K562 (cell line): ENCODE measurements at regions not wholly inside any gene's neighbourhood (a gene's known extent, or its start where the extent isn't known, plus 50 kb on each side); places are given as distances from the start of the nearest gene placed in this dataset.

Source experiments
- ATAC-seq: fragments of 200-7000 bp; cut with Tn5 transposase; 3 replicates; pipeline ENCODE4 v1.9.1; 2020; ENCODE audit warnings: moderate library complexity
- BruUV-seq: library from RNA; stranded (reverse); fragments of 400-500 nt; replicated peaks from 2 replicates; lab custom pipeline; 2021; lab: Mats Ljungman, UMichigan
- CTCF ChIA-PET: fragments of 300-600 bp; formaldehyde crosslinking; extraction: SDS; loops from one replicate; lab custom pipeline; 2021; ENCODE audit warnings: low intra/inter-chr PET ratio; lab: Yijun Ruan, JAX
- POLR2A ChIA-PET: fragments of 300-600, 350-650 bp; sonication (Branson Sonifier 250); formaldehyde crosslinking; extraction: SDS; loops from one replicate; lab custom pipeline; 2021; ENCODE audit warnings: antibody characterized with exemption, inconsistent platforms; lab: Yijun Ruan, JAX
- DNase-seq, 4 experiments: peaks; one replicate each; pipeline versions ENCODE4 v3.0.0 to v3.0.0-alpha.2; 2011 to 2018; ENCODE audit warnings: low spot score in 3 of 4, mixed read lengths in 3 of 4; ENCODE audit errors: extremely low read depth in 1 of 4
- FAIRE-seq: peaks from 2 replicates; lab custom pipeline; 2011; peaks lifted over from hg19 to GRCh38; lab: Jason Lieb, UNC
- H2AFZ ChIP-seq: 2 replicates; pipeline ENCODE4 v1.6.0; 2011; ENCODE audit warnings: low read depth, low read length, control low read depth, inconsistent platforms
- H3K27ac ChIP-seq: fragments of 200-600 bp; 3 replicates; pipeline ENCODE4 v1.8.0; 2011; ENCODE audit warnings: low read depth, mild to moderate bottlenecking, control low read depth, inconsistent platforms, low read length, moderate library complexity, mixed read lengths; ENCODE audit errors: extremely low read depth
- H3K27me3 ChIP-seq, 2 experiments: fragments of 300-600 bp in 1 of 2; 2 replicates in 1 of 2; 3 replicates in 1 of 2; pipeline versions ENCODE4 v1.6.0 to v1.8.0; 2011; ENCODE audit warnings: inconsistent platforms in 2 of 2, low read length in 2 of 2, mild to moderate bottlenecking in 1 of 2, mixed read lengths in 1 of 2, moderate library complexity in 1 of 2; ENCODE audit not compliant: control insufficient read depth in 2 of 2, insufficient read depth in 2 of 2
- H3K36me3 ChIP-seq: fragments of 300-600 bp; 3 replicates; pipeline ENCODE4 v1.8.0; 2011; ENCODE audit warnings: mild to moderate bottlenecking, low read length, inconsistent platforms; ENCODE audit not compliant: control insufficient read depth, insufficient read depth
- H3K4me1 ChIP-seq, 2 experiments: fragments of 200-600 bp in 1 of 2; replicated peaks in 1 of 2; 2 replicates in 1 of 2; 3 replicates in 1 of 2; pipeline versions ENCODE4 v1.5.1 to v1.8.0; 2011; ENCODE audit warnings: inconsistent platforms in 2 of 2, low read length in 2 of 2, mild to moderate bottlenecking in 1 of 2, mixed read lengths in 1 of 2, moderate library complexity in 1 of 2; ENCODE audit not compliant: control insufficient read depth in 2 of 2, insufficient read depth in 2 of 2
- H3K4me2 ChIP-seq: 2 replicates; pipeline ENCODE4 v1.6.1; 2011; ENCODE audit warnings: low read length, control low read depth, inconsistent platforms, mixed read lengths; ENCODE audit not compliant: insufficient read depth
- H3K4me3 ChIP-seq: fragments of 200-600 bp; sonication (generic), shearing (Covaris generic); 2 replicates; pipeline ENCODE4 v1.5.1; 2016; ENCODE audit warnings: control low read depth, inconsistent platforms
- H3K79me2 ChIP-seq: fragments of 200-600 bp; 3 replicates; pipeline ENCODE4 v1.8.0; 2011; ENCODE audit warnings: low read length, inconsistent platforms; ENCODE audit not compliant: control insufficient read depth, insufficient read depth
- H3K9ac ChIP-seq, 2 experiments: 2 replicates each; pipeline versions ENCODE4 v1.6.0 to v1.6.1; 2011; ENCODE audit warnings: low read depth in 2 of 2, low read length in 2 of 2, control low read depth in 1 of 2, inconsistent platforms in 1 of 2, mild to moderate bottlenecking in 1 of 2, mixed read lengths in 1 of 2; ENCODE audit not compliant: insufficient read depth in 1 of 2
- H3K9me1 ChIP-seq: one replicate; pipeline ENCODE4 v1.6.0; 2011; ENCODE audit warnings: inconsistent platforms, mild to moderate bottlenecking, low read length, moderate library complexity; ENCODE audit not compliant: control insufficient read depth, insufficient read depth
- H3K9me3 ChIP-seq: replicated peaks from 2 replicates; pipeline ENCODE4 v1.5.1; 2011; ENCODE audit warnings: low read depth, low read length, inconsistent platforms; ENCODE audit not compliant: control insufficient read depth, insufficient read depth
- H4K20me1 ChIP-seq: replicated peaks from 2 replicates; pipeline ENCODE4 v1.6.1; 2011; ENCODE audit warnings: low read length, inconsistent platforms, mixed read lengths; ENCODE audit not compliant: control insufficient read depth, insufficient read depth
- CBX8 ChIP-seq: fragments of 200-600 bp; sonication (generic); IDR thresholded peaks from 2 replicates; pipeline ENCODE4 v1.6.1; 2012; ENCODE audit warnings: borderline replicate concordance, mixed run types, low read depth, mild to moderate bottlenecking, moderate library complexity, mixed read lengths, low read length, control low read depth, inconsistent platforms; ENCODE audit not compliant: poor library complexity, severe bottlenecking; ENCODE audit errors: extremely low read depth
- CC2D1A ChIP-seq: fragments of 450-650 bp; IDR thresholded peaks from 2 replicates; pipeline ENCODE4 v1.6.1; 2017; ENCODE audit warnings: mild to moderate bottlenecking
- HDAC3 ChIP-seq: fragments of 450-650 bp; IDR thresholded peaks from 2 replicates; pipeline ENCODE4 v1.6.1; 2018; ENCODE audit warnings: borderline replicate concordance, mild to moderate bottlenecking, moderate library complexity; ENCODE audit not compliant: partially characterized antibody
- NONO ChIP-seq, 2 experiments: fragments of 200-400 bp in 1 of 2; fragments of 450-650 bp in 1 of 2; formaldehyde crosslinking in 1 of 2; IDR thresholded peaks; 2 replicates each; pipeline ENCODE4 v1.6.1; 2017; ENCODE audit warnings: low read depth in 2 of 2, mild to moderate bottlenecking in 2 of 2, moderate library complexity in 2 of 2, low read length in 1 of 2
- ZBTB5 ChIP-seq: fragments of 450-650 bp; IDR thresholded peaks from 2 replicates; pipeline ENCODE4 v1.6.1; 2017; ENCODE audit warnings: antibody characterized with exemption
- WGBS: fragments of 100-300 bp; shearing (Covaris generic); methylation state at CpG from one replicate; pipeline ENCODE4 v1.1.6; 2016; ENCODE audit warnings: low coverage, mixed read lengths; ENCODE audit not compliant: insufficient coverage; ENCODE audit errors: missing lambda C conversion rate; 5-methylcytosine and 5-hydroxymethylcytosine counted together
- in situ Hi-C: fragments of 300-500 bp; cut with MboI; formaldehyde crosslinking; loops from 4 replicates; pipeline ENCODE4 v1.15.0; 2018; ENCODE audit warnings: inconsistent platforms, mixed read lengths
- intact Hi-C: fragments of 100-400 bp; cut with micrococcal nuclease; formaldehyde crosslinking; loops from 2 replicates; pipeline ENCODE4 v1.14.2; 2022

- no peak for DNase-seq
- ChIA-PET CTCF (no interaction called here), POLR2A (no interaction called here)
- Histone ChIP-seq H4K20me1 (0 out of 2 replicates have a peak, but pooled peaks cover under 1% of the 10 kb centered on the region), H3K9me3 (no peaks in the 10 kb centered on the region), H2AFZ (no peak overlapping the region), H3K4me2 (no peak overlapping the region), H3K9me1 (no peaks in the 10 kb centered on the region), H3K4me1 (no peaks in the 10 kb centered on the region), H3K4me3 (no peak overlapping the region), H3K79me2 (no peaks in the 10 kb centered on the region), H3K9ac (no peak overlapping the region), H3K27ac (no peak overlapping the region), H3K27me3 (peaks cover 3 to 14% of the 10 kb centered on the region in 2 experiments; a peak in 2 of 5 replicates), H3K36me3 (no peaks in the 10 kb centered on the region)
- BruUV-seq, result no TSS peak
- no peak for ATAC-seq
- whole genome bisulfite sequencing, result 0% methylated on average over 7 of the region's 7 CpGs
- in situ Hi-C loops, result no loop called here
- intact Hi-C loops, result no loop called here
- TF ChIP-seq ZBTB5 (no peak), CBX8 (no peak), HDAC3 (no peak), NONO (IDR thresholded peaks at IDR 0.05; ENCODE audit: low read depth in 2 of 2, low read length in 1 of 2) (no peak), CC2D1A (no peak)
- FAIRE-seq, result no peak
Observed at GRCh38 chr1:213596729-213597128, 391.0 kb upstream of the PROX1 start.
